WERI-Rb-1 (cell line): ENCODE measurements at regions not wholly inside any gene's neighbourhood (a gene's known extent, or its start where the extent isn't known, plus 50 kb on each side); places are given as distances from the start of the nearest gene placed in this dataset.

Source experiments
- DNase-seq: peaks from one replicate; pipeline ENCODE4 v3.0.0-alpha.2; 2020
- H3K27ac ChIP-seq: fragments of 250-450 bp; sonication (Bioruptor Pico); 2 replicates; pipeline ENCODE4 v1.5.1; 2020; ENCODE audit warnings: mild to moderate bottlenecking, moderate library complexity
- H3K27me3 ChIP-seq: fragments of 250-450 bp; sonication (Bioruptor Pico); 2 replicates; pipeline ENCODE4 v1.5.1; 2021; ENCODE audit warnings: mild to moderate bottlenecking, low read depth, moderate library complexity; ENCODE audit not compliant: insufficient read depth, severe bottlenecking
- H3K36me3 ChIP-seq: fragments of 250-450 bp; sonication (Bioruptor Pico); 2 replicates; pipeline ENCODE4 v1.5.1; 2020; ENCODE audit warnings: mild to moderate bottlenecking, moderate library complexity
- H3K4me3 ChIP-seq: 2 replicates; pipeline ENCODE4 v1.5.1; 2011; ENCODE audit warnings: low read depth, mild to moderate bottlenecking, control low read depth, low read length
- H3K9me3 ChIP-seq: fragments of 250-450 bp; sonication (Bioruptor Pico); 2 replicates; pipeline ENCODE4 v1.5.1; 2021; ENCODE audit warnings: mild to moderate bottlenecking, moderate library complexity; ENCODE audit not compliant: severe bottlenecking
- CTCF ChIP-seq: IDR thresholded peaks from 2 replicates; pipeline ENCODE4 v1.5.1; 2011; ENCODE audit warnings: low read depth, mild to moderate bottlenecking, control low read depth, inconsistent platforms, low read length

GRCh38 chr12:45543887-45544286, 185.6 kb upstream of the ARID2 start:
- DNase-seq, result peak; percentile 55
- H3K27me3 ChIP-seq, result no peaks in the 10 kb centered on the region
- TF ChIP-seq CTCF, result peak; percentile 81

DNA sequence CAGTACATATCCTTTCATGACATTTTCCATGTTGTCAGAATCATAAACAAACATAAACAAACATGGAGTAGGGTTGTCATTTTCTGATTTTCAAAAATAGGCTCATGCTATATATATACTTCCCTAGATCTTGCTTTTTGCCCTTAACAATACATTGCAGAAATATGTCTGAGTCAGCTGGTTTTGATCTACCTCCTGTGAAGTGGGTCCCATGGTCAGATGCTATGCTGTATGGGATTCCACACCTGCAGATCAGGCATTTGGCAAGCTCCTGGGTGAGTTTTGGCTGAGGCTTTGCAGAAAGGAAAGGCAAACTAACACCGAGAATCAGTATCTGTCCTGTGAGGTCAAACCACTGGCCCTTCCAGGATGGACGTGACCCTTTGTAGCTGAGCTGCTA, 183.0 kb upstream of the ARID2 start:
- Histone ChIP-seq H3K9me3 (no peaks in the 10 kb centered on the region), H3K36me3 (no peaks in the 10 kb centered on the region), H3K27me3 (no peaks in the 10 kb centered on the region), H3K4me3 (no peak overlapping the region), H3K27ac (no peak overlapping the region)
- DNase-seq, result no peak
- TF ChIP-seq CTCF, result no peak

More at GRCh38 chr12:45543887-45544286, 185.6 kb upstream of the ARID2 start:
- H3K27ac ChIP-seq, result no peak overlapping the region
- H3K9me3 ChIP-seq, result no peaks in the 10 kb centered on the region
- H3K4me3 ChIP-seq, result no peak overlapping the region
- no peaks in the 10 kb centered on the region for H3K36me3 ChIP-seq

DNA sequence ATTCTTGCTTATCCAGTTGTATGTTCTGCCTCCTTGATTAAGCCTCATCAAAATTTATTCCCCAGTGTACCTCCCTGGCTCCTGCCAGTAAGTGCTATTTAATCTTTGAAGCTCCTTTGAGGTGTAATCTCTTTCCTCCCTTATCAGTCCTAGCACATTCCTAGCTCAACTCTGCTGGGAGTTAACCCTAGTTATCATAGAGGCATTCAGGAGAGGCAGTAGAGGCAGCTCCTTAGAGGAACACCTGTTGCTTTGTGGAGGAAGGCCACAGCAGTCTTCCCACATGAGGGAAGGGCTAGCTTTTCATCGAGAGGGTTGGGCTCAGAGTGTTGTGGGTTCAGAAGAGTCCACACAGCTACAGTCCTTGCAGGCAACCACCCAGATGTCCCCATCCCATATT, 182.4 kb upstream of the ARID2 start:
- no peak for DNase-seq
- no peak overlapping the region for H3K4me3 ChIP-seq
- no peaks in the 10 kb centered on the region for H3K9me3 ChIP-seq
- no peaks in the 10 kb centered on the region for H3K27me3 ChIP-seq
- H3K27ac ChIP-seq, result no peak overlapping the region
- no peaks in the 10 kb centered on the region for H3K36me3 ChIP-seq
- TF ChIP-seq CTCF, result no peak

- no peaks in the 10 kb centered on the region for H3K36me3 ChIP-seq
- DNase-seq, result no peak
- H3K27ac ChIP-seq, result no peak overlapping the region
- H3K27me3 ChIP-seq, result no peaks in the 10 kb centered on the region
- no peaks in the 10 kb centered on the region for H3K9me3 ChIP-seq
- no peak for TF ChIP-seq CTCF
- H3K4me3 ChIP-seq, result no peak overlapping the region
Observed at GRCh38 chr12:45547822-45548221, 181.7 kb upstream of the ARID2 start.

GRCh38 chr12:45548426-45548825, 181.1 kb upstream of the ARID2 start:
- Histone ChIP-seq H3K36me3 (no peaks in the 10 kb centered on the region), H3K4me3 (no peak overlapping the region), H3K9me3 (no peaks in the 10 kb centered on the region), H3K27me3 (no peaks in the 10 kb centered on the region), H3K27ac (no peak overlapping the region)
- TF ChIP-seq CTCF, result no peak
- DNase-seq, result no peak

- no peak for TF ChIP-seq CTCF
- H3K9me3 ChIP-seq, result no peaks in the 10 kb centered on the region
- DNase-seq, result no peak
- H3K4me3 ChIP-seq, result no peak overlapping the region
- no peak overlapping the region for H3K27ac ChIP-seq
- H3K36me3 ChIP-seq, result no peaks in the 10 kb centered on the region
- no peaks in the 10 kb centered on the region for H3K27me3 ChIP-seq
Observed at GRCh38 chr12:45549337-45549902, 180.1 kb upstream of the ARID2 start.
